ENCODE measurements at regions not wholly inside any gene's neighbourhood (a gene's known extent, or its start where the extent isn't known, plus 50 kb on each side); places are given as distances from the start of the nearest gene placed in this dataset.

DNA sequence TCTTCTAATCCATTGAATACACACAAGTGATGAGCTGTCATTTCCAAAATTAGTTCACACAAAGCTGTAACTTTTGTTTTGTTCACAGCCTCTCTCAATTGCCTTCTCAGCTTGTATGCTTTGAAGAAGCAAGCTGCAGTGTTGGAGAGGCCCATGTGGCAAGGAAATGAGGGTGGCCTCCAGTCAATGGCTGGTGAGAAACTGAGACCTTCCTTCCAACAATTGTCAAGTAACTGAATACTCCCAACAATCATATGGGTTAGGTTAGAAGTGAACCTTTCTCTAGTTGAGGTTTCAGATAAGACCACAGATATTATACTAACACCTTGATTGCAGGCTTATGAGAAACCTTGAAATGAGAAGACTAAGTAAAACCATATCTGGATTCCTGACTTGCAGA is 82.4 kb upstream of the SOX9 start:
- CTCF ChIA-PET (ENCODE audit: partially characterized antibody) = interaction anchor here (1.5 kb wide), 1 partner anchor 29 kb away, joined by 3 read pairs; no protein-coding TSS in a partner anchor
- Histone ChIP-seq H3K18ac (ENCODE audit: extremely low read depth, low read length) (no peak overlapping the region), H3K4me2 (ENCODE audit: insufficient read depth in 1 of 2, low read depth in 2 of 2, low read length in 2 of 2) (no peak overlapping the region), H3K4me1 (replicated peaks in 1 of 4; ENCODE audit: control insufficient read depth in 3 of 4, insufficient read depth in 4 of 4, low read length in 3 of 4) (peaks cover 0 to 3% (median 0%) of the 10 kb centered on the region in 4 experiments; a peak in 1 of 7 replicates), H2BK12ac (ENCODE audit: low read depth, low read length) (no peak overlapping the region), H3K56ac (replicated peaks; ENCODE audit: insufficient read length, low read depth, low read length) (no peak overlapping the region), H3K27me3 (replicated peaks in 1 of 4; ENCODE audit: control insufficient read depth in 3 of 4, extremely low read depth in 1 of 4, insufficient read depth in 3 of 4, low read length in 3 of 4) (no peaks in the 10 kb centered on the region), H4K8ac (ENCODE audit: extremely low read depth, insufficient read depth, low read length) (no peak overlapping the region), H3K79me1 (ENCODE audit: low read depth, low read length) (no peaks in the 10 kb centered on the region), H2BK20ac (ENCODE audit: low read length) (no peak overlapping the region), H4K5ac (ENCODE audit: insufficient read length, low read depth, low read length) (no peak overlapping the region), H2BK15ac (ENCODE audit: low read length) (no peak overlapping the region), H2BK5ac (ENCODE audit: low read depth, low read length) (no peak overlapping the region), H3K9ac (replicated peaks in 1 of 4; ENCODE audit: extremely low read depth in 1 of 4, low read depth in 3 of 4, low read length in 3 of 4) (no peak overlapping the region), H3K79me2 (ENCODE audit: control insufficient read depth in 1 of 2, insufficient read depth in 2 of 2, low read length in 2 of 2) (no peaks in the 10 kb centered on the region), H3K4me3 (ENCODE audit: extremely low read depth in 1 of 4, insufficient read depth in 2 of 4, low read depth in 3 of 4, low read length in 4 of 4) (no peak overlapping the region), H3K36me3 (ENCODE audit: control insufficient read depth in 2 of 4, insufficient read depth in 4 of 4, low read length in 3 of 4) (no peaks in the 10 kb centered on the region), H3K23me2 (ENCODE audit: low read depth, low read length) (no peaks in the 10 kb centered on the region; the same call in 1 of the 2 replicates), H3K14ac (ENCODE audit: insufficient read length) (no peak overlapping the region), H2AFZ (ENCODE audit: low read length) (no peak overlapping the region), H4K91ac (replicated peaks; ENCODE audit: insufficient read length, low read length) (no peak overlapping the region), H3K4ac (replicated peaks; ENCODE audit: insufficient read length, low read depth, low read length) (no peak overlapping the region), H4K20me1 (replicated peaks in 1 of 2; ENCODE audit: control insufficient read depth in 1 of 2, insufficient read depth in 2 of 2, low read length in 2 of 2) (no peaks in the 10 kb centered on the region), H2BK120ac (replicated peaks; ENCODE audit: low read depth, low read length) (no peak overlapping the region), H3K9me3 (ENCODE audit: insufficient read depth in 2 of 2, low read depth in 1 of 2, low read length in 1 of 2) (no peaks in the 10 kb centered on the region), H3K23ac (ENCODE audit: insufficient read length) (no peak overlapping the region), H2AK5ac (ENCODE audit: low read depth, low read length) (no peak overlapping the region), H3K27ac (ENCODE audit: low read depth, low read length) (no peak overlapping the region)
- DNase-seq (ENCODE audit: low read depth in 1 of 2, low spot score in 2 of 2) (no peak), FAIRE-seq (no peak)
- TF ChIP-seq JUN (IDR thresholded peaks at IDR 0.05; ENCODE audit: low read depth, low read length) (no peak), BACH1 (IDR thresholded peaks at IDR 0.05; ENCODE audit: low read length) (no peak), GABPA (IDR thresholded peaks at IDR 0.05; ENCODE audit: borderline replicate concordance, insufficient read depth, low read length) (no peak), KDM4A (IDR thresholded peaks at IDR 0.05; ENCODE audit: low read depth, low read length, severe bottlenecking) (no peak), ASH2L (IDR thresholded peaks at IDR 0.05; ENCODE audit: low read length) (no peak), CTBP2 (IDR thresholded peaks at IDR 0.05; ENCODE audit: borderline replicate concordance, insufficient read depth, insufficient read length, low read length) (no peak), CEBPB (IDR thresholded peaks at IDR 0.05; ENCODE audit: low read depth, low read length) (no peak), SRF (IDR thresholded peaks at IDR 0.05; ENCODE audit: low read depth, low read length) (no peak), RAD21 (IDR thresholded peaks at IDR 0.05 in 1 of 2, conservative IDR thresholded peaks at IDR 0.05 in 1 of 2; ENCODE audit: low read depth in 2 of 2, low read length in 2 of 2) (no peak), GTF2F1 (IDR thresholded peaks at IDR 0.05; ENCODE audit: borderline replicate concordance, low read depth, low read length) (no peak), RNF2 (IDR thresholded peaks at IDR 0.05; ENCODE audit: borderline replicate concordance, low read depth, low read length, missing control alignments, poor library complexity, severe bottlenecking) (no peak), SIN3A (conservative IDR thresholded peaks at IDR 0.05 in 1 of 2, IDR thresholded peaks at IDR 0.05 in 1 of 2; ENCODE audit: low read depth in 1 of 2, low read length in 2 of 2) (no peak), JUND (IDR thresholded peaks at IDR 0.05; ENCODE audit: low read length) (no peak), EP300 (IDR thresholded peaks at IDR 0.05; ENCODE audit: borderline replicate concordance in 1 of 2, low read depth in 2 of 2, low read length in 2 of 2) (no peak), POLR2AphosphoS5 (IDR thresholded peaks at IDR 0.05; ENCODE audit: low read depth, low read length) (no peak)
- POLR2A ChIA-PET (ENCODE audit: partially characterized antibody) = no interaction called here
